ENCODE measurements at regions not wholly inside any gene's neighbourhood (a gene's known extent, or its start where the extent isn't known, plus 50 kb on each side); places are given as distances from the start of the nearest gene placed in this dataset.

GRCh38 chr9:38335686-38336085 is 56.8 kb upstream of the ALDH1B1 start:
- Histone ChIP-seq H2AFZ (no peak overlapping the region), H3K4me3 (no peak overlapping the region), H3K27ac (no peak overlapping the region), H3K79me2 (ENCODE audit: insufficient read depth) (no peaks in the 10 kb centered on the region), H3K4me2 (ENCODE audit: unreplicated experiment) (no peak overlapping the region), H3K36me3 (ENCODE audit: low read depth) (no peaks in the 10 kb centered on the region), H3F3A (ENCODE audit: insufficient read depth) (peaks cover 8% of the 10 kb centered on the region; the same call in 1 of the 2 replicates), H3K9me2 (ENCODE audit: insufficient read depth) (no peaks in the 10 kb centered on the region), H3K4me1 (ENCODE audit: insufficient read depth) (peaks cover 7% of the 10 kb centered on the region), H3K9me3 (ENCODE audit: low read depth) (no peaks in the 10 kb centered on the region), H3K27me3 (replicated peaks; ENCODE audit: insufficient read depth) (peaks cover 40% of the 10 kb centered on the region), H3K9ac (no peak overlapping the region), H4K20me1 (ENCODE audit: insufficient read depth) (no peaks in the 10 kb centered on the region)
- in situ Hi-C loops (cut with MboI) = loop anchor here (25.0 kb wide), 1 partner anchor 748 kb away; the partner anchor contains the start of genes FBXO10 and TOMM5
- WGBS, 2 experiments (ENCODE audit: low coverage in 1 of 2, low lambda C conversion rate in 2 of 2, missing lambda C conversion rate in 2 of 2) = 96 to 100% methylated on average over 1 of the region's 1 CpG
- TF ChIP-seq EZH2phosphoT487 (IDR thresholded peaks at IDR 0.05; ENCODE audit: insufficient read depth, low read depth) (no peak), EZH2 (IDR thresholded peaks at IDR 0.05; ENCODE audit: insufficient read depth, poor library complexity, severe bottlenecking) (no peak)
- no peak for DNase-seq

- Histone ChIP-seq H3K4me3 (no peak overlapping the region), H4K20me1 (ENCODE audit: insufficient read depth) (no peaks in the 10 kb centered on the region), H3K36me3 (ENCODE audit: low read depth) (no peaks in the 10 kb centered on the region), H3F3A (ENCODE audit: insufficient read depth) (peaks cover 6% of the 10 kb centered on the region; the same call in 1 of the 2 replicates), H3K27me3 (replicated peaks; ENCODE audit: insufficient read depth) (peaks cover 49% of the 10 kb centered on the region), H3K27ac (no peak overlapping the region), H3K4me2 (ENCODE audit: unreplicated experiment) (no peak overlapping the region), H3K9ac (no peak overlapping the region), H2AFZ (no peak overlapping the region), H3K9me2 (ENCODE audit: insufficient read depth) (no peaks in the 10 kb centered on the region), H3K79me2 (ENCODE audit: insufficient read depth) (no peaks in the 10 kb centered on the region), H3K9me3 (ENCODE audit: low read depth) (no peaks in the 10 kb centered on the region), H3K4me1 (ENCODE audit: insufficient read depth) (peaks cover 5% of the 10 kb centered on the region)
- TF ChIP-seq EZH2phosphoT487 (IDR thresholded peaks at IDR 0.05; ENCODE audit: insufficient read depth, low read depth) (no peak), EZH2 (IDR thresholded peaks at IDR 0.05; ENCODE audit: insufficient read depth, poor library complexity, severe bottlenecking) (no peak)
- DNase-seq = no peak
- WGBS, 2 experiments (ENCODE audit: low coverage in 1 of 2, low lambda C conversion rate in 2 of 2, missing lambda C conversion rate in 2 of 2) = 46 to 58% methylated on average over 3 of the region's 3 CpGs
- in situ Hi-C loops (cut with MboI) = loop anchor here (25.0 kb wide), 1 partner anchor 747 kb away; the partner anchor contains the start of genes FBXO10 and TOMM5
These were observed 58.3 kb upstream of the ALDH1B1 start for GRCh38 chr9:38334234-38334633.

GRCh38 chr9:38333047-38333446 is 59.5 kb upstream of the ALDH1B1 start:
- Histone ChIP-seq H3K27me3 (replicated peaks; ENCODE audit: insufficient read depth) (peaks cover 56% of the 10 kb centered on the region), H2AFZ (no peak overlapping the region), H3K4me1 (ENCODE audit: insufficient read depth) (no peaks in the 10 kb centered on the region), H3K4me2 (ENCODE audit: unreplicated experiment) (no peak overlapping the region), H3K9ac (no peak overlapping the region), H3K27ac (no peak overlapping the region), H3F3A (ENCODE audit: insufficient read depth) (no peaks in the 10 kb centered on the region), H3K36me3 (ENCODE audit: low read depth) (no peaks in the 10 kb centered on the region), H3K9me2 (ENCODE audit: insufficient read depth) (no peaks in the 10 kb centered on the region), H3K9me3 (ENCODE audit: low read depth) (no peaks in the 10 kb centered on the region), H4K20me1 (ENCODE audit: insufficient read depth) (no peaks in the 10 kb centered on the region), H3K4me3 (no peak overlapping the region), H3K79me2 (ENCODE audit: insufficient read depth) (no peaks in the 10 kb centered on the region)
- 50 to 64% methylated on average over 5 of the region's 5 CpGs for WGBS, 2 experiments (ENCODE audit: low coverage in 1 of 2, low lambda C conversion rate in 2 of 2, missing lambda C conversion rate in 2 of 2)
- in situ Hi-C loops (cut with MboI) = loop anchor here (25.0 kb wide), 1 partner anchor 746 kb away; the partner anchor contains the start of genes FBXO10 and TOMM5
- DNase-seq = peak; percentile 54
- TF ChIP-seq EZH2phosphoT487 (IDR thresholded peaks at IDR 0.05; ENCODE audit: insufficient read depth, low read depth) (no peak), EZH2 (IDR thresholded peaks at IDR 0.05; ENCODE audit: insufficient read depth, poor library complexity, severe bottlenecking) (no peak)

GRCh38 chr9:38332625-38333024 is 59.9 kb upstream of the ALDH1B1 start:
- H3F3A ChIP-seq (ENCODE audit: insufficient read depth) = no peaks in the 10 kb centered on the region
- 82 to 87% methylated on average over 4 of the region's 4 CpGs for WGBS, 2 experiments (ENCODE audit: low coverage in 1 of 2, low lambda C conversion rate in 2 of 2, missing lambda C conversion rate in 2 of 2)
- H3K79me2 ChIP-seq (ENCODE audit: insufficient read depth) = no peaks in the 10 kb centered on the region
- H3K4me1 ChIP-seq (ENCODE audit: insufficient read depth) = no peaks in the 10 kb centered on the region
- in situ Hi-C loops (cut with MboI) = loop anchor here (25.0 kb wide), 1 partner anchor 745 kb away; the partner anchor contains the start of genes FBXO10 and TOMM5
- H3K4me3 ChIP-seq = no peak overlapping the region
- H3K27me3 ChIP-seq (replicated peaks; ENCODE audit: insufficient read depth) = peaks cover 56% of the 10 kb centered on the region
- H2AFZ ChIP-seq = no peak overlapping the region
- no peaks in the 10 kb centered on the region for H3K36me3 ChIP-seq (ENCODE audit: low read depth)
- no peak overlapping the region for H3K27ac ChIP-seq
- H3K4me2 ChIP-seq (ENCODE audit: unreplicated experiment) = no peak overlapping the region
- no peak overlapping the region for H3K9ac ChIP-seq
- no peaks in the 10 kb centered on the region for H3K9me3 ChIP-seq (ENCODE audit: low read depth)
- H3K9me2 ChIP-seq (ENCODE audit: insufficient read depth) = no peaks in the 10 kb centered on the region
- no peaks in the 10 kb centered on the region for H4K20me1 ChIP-seq (ENCODE audit: insufficient read depth)
- no peak for DNase-seq
- no peak for TF ChIP-seq EZH2phosphoT487 (IDR thresholded peaks at IDR 0.05; ENCODE audit: insufficient read depth, low read depth)
